ENCODE measurements at regions not wholly inside any gene's neighbourhood (a gene's known extent, or its start where the extent isn't known, plus 50 kb on each side); places are given as distances from the start of the nearest gene placed in this dataset.

GRCh38 chr12:14157088-14157747, 175.8 kb upstream of the GRIN2B start:
- TF ChIP-seq CTCF (IDR thresholded peaks at IDR 0.05; ENCODE audit: low read depth, low read length) (no peak), EZH2phosphoT487 (IDR thresholded peaks at IDR 0.05; ENCODE audit: low read depth) (peak; percentile 64; the same call in 1 of the 2 replicates)

All from OCI-LY3 (cell line).